ENCODE measurements at regions not wholly inside any gene's neighbourhood (a gene's known extent, or its start where the extent isn't known, plus 50 kb on each side); places are given as distances from the start of the nearest gene placed in this dataset.

- Histone ChIP-seq H3K79me2 (ENCODE audit: insufficient read depth, low read length) (no peaks in the 10 kb centered on the region), H3K4me1 (ENCODE audit: control insufficient read depth in 1 of 2, insufficient read depth in 2 of 2, low read length in 2 of 2) (no peaks in the 10 kb centered on the region), H3K9me2 (ENCODE audit: insufficient read depth) (no peaks in the 10 kb centered on the region), H3K4me2 (ENCODE audit: low read length) (no peak overlapping the region), H4K20me1 (ENCODE audit: insufficient read depth) (no peaks in the 10 kb centered on the region), H3K4me3 (replicated peaks in 1 of 2; ENCODE audit: low read depth in 1 of 2, low read length in 2 of 2) (no peak overlapping the region), H3K9me3 (ENCODE audit: control insufficient read depth in 1 of 2, insufficient read depth in 1 of 2, low read depth in 1 of 2, low read length in 2 of 2) (no peaks in the 10 kb centered on the region), H3K27ac (ENCODE audit: low read depth, low read length) (no peak overlapping the region), H3K27me3 (ENCODE audit: insufficient read depth, low read length) (no peaks in the 10 kb centered on the region), H3K9ac (ENCODE audit: low read length) (no peak overlapping the region), H2AFZ (ENCODE audit: low read depth, low read length, poor library complexity, severe bottlenecking) (no peak overlapping the region), H3K36me3 (ENCODE audit: control insufficient read depth in 1 of 2, insufficient read depth in 2 of 2, low read length in 2 of 2) (no peaks in the 10 kb centered on the region)
- CTCF ChIA-PET: no interaction called here
- TF ChIP-seq YY1 (IDR thresholded peaks at IDR 0.05; ENCODE audit: extremely low read depth, insufficient replicate concordance, low read depth, low read length) (no peak), REST (IDR thresholded peaks at IDR 0.05; ENCODE audit: low read depth) (no peak), ZBTB33 (IDR thresholded peaks at IDR 0.05; ENCODE audit: extremely low read depth, insufficient replicate concordance, low read length) (no peak), EZH2phosphoT487 (IDR thresholded peaks at IDR 0.05; ENCODE audit: borderline replicate concordance) (no peak), ZNF274 (IDR thresholded peaks at IDR 0.05; ENCODE audit: low read depth, low read length) (no peak), CTCF (IDR thresholded peaks at IDR 0.05 in 2 of 3, conservative IDR thresholded peaks at IDR 0.05 in 1 of 3; ENCODE audit: borderline replicate concordance in 1 of 3, insufficient read depth in 1 of 3, low read depth in 2 of 3, low read length in 2 of 3) (no peak), TCF7L2 (IDR thresholded peaks at IDR 0.05; ENCODE audit: borderline replicate concordance, extremely low read depth, insufficient read depth, insufficient read length) (no peak), POLR2AphosphoS5 (IDR thresholded peaks at IDR 0.05; ENCODE audit: low read depth, low read length) (no peak), JUND (IDR thresholded peaks at IDR 0.05) (no peak), SP1 (IDR thresholded peaks at IDR 0.05; ENCODE audit: low read depth) (no peak), MAX (IDR thresholded peaks at IDR 0.05) (no peak), EZH2 (IDR thresholded peaks at IDR 0.05) (no peak), SIN3A (IDR thresholded peaks at IDR 0.05; ENCODE audit: low read depth) (no peak), ZFX (IDR thresholded peaks at IDR 0.05) (no peak), POLR2A (IDR thresholded peaks at IDR 0.05; ENCODE audit: borderline replicate concordance, extremely low read depth, insufficient read depth, insufficient read length) (no peak), CEBPB (IDR thresholded peaks at IDR 0.05; ENCODE audit: low read depth) (no peak), SRF (IDR thresholded peaks at IDR 0.05; ENCODE audit: low read depth) (no peak)
- intact Hi-C loops (cut with micrococcal nuclease): no loop called here
- BruUV-seq (replicated peaks): no TSS peak
- RAD21 ChIA-PET (ENCODE audit: low non-redundant PET in 1 of 2, low total read pairs in 2 of 2, uncharacterized antibody in 2 of 2, unreplicated experiment in 2 of 2): no interaction called here
- ATAC-seq (no peak), DNase-seq (ENCODE audit: low read depth, low spot score) (no peak)
- POLR2A ChIA-PET: no interaction called here
These were observed 114.5 kb upstream of the COL24A1 start for GRCh38 chr1:86271046-86271445.

Measured in HCT116 (cell line).